ENCODE measurements at regions not wholly inside any gene's neighbourhood (a gene's known extent, or its start where the extent isn't known, plus 50 kb on each side); places are given as distances from the start of the nearest gene placed in this dataset.

DNA sequence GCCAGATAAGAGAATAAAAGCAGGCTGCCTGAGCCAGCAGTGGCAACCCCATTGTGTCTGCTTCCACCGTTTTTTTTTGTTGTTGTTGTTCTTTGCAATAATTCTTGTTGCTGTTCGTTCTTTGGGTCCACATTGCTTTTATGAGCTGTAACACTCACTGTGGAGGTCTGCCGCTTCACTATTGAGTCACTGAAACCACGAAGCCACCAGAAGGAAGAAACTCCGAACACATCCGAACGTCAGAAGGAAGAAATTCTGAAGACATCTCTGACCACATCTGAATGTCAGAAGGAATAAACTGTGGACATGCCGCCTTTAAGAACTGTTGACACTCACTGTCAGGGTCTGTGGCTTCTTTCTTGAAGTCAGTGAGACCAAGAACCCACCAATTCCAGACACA lies 110.5 kb downstream of the PCDH18 start:
- TF ChIP-seq, protein P1, sequence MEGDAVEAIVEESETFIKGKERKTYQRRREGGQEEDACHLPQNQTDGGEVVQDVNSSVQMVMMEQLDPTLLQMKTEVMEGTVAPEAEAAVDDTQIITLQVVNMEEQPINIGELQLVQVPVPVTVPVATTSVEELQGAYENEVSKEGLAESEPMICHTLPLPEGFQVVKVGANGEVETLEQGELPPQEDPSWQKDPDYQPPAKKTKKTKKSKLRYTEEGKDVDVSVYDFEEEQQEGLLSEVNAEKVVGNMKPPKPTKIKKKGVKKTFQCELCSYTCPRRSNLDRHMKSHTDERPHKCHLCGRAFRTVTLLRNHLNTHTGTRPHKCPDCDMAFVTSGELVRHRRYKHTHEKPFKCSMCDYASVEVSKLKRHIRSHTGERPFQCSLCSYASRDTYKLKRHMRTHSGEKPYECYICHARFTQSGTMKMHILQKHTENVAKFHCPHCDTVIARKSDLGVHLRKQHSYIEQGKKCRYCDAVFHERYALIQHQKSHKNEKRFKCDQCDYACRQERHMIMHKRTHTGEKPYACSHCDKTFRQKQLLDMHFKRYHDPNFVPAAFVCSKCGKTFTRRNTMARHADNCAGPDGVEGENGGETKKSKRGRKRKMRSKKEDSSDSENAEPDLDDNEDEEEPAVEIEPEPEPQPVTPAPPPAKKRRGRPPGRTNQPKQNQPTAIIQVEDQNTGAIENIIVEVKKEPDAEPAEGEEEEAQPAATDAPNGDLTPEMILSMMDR (IDR thresholded peaks at IDR 0.05): no peak
- no peak for TF ChIP-seq POLR2A (IDR thresholded peaks at IDR 0.05)
